ENCODE measurements at regions not wholly inside any gene's neighbourhood (a gene's known extent, or its start where the extent isn't known, plus 50 kb on each side); places are given as distances from the start of the nearest gene placed in this dataset.
"Not testable (repeated sequence)": the region's sequence is repeated elsewhere in the genome, so short reads cannot be mapped to it uniquely, and the experiment has no call there.

GRCh38 chr1:188166654-188167053 is 1337.9 kb downstream of the PLA2G4A start:
- Mint-ChIP-seq H3K36me3 (ENCODE audit: low read depth) (no peaks in the 10 kb centered on the region), H3K4me1 (ENCODE audit: low read depth) (no peaks in the 10 kb centered on the region), H3K27ac (ENCODE audit: unreplicated experiment) (no peak overlapping the region), H3K9me3 (ENCODE audit: low read depth) (no peaks in the 10 kb centered on the region), H3K4me3 (ENCODE audit: unreplicated experiment) (no peak overlapping the region), H3K27me3 (ENCODE audit: low read depth) (peaks cover 3% of the 10 kb centered on the region)
- no peak for TF ChIP-seq CTCF (IDR thresholded peaks at IDR 0.05)
- DNase-seq (ENCODE audit: low spot score), result no peak

GRCh38 chr1:188169971-188170370 is 1341.2 kb downstream of the PLA2G4A start:
- no peak for DNase-seq (ENCODE audit: low spot score)
- Mint-ChIP-seq H3K36me3 (ENCODE audit: low read depth) (no peaks in the 10 kb centered on the region), H3K27ac (ENCODE audit: unreplicated experiment) (no peak overlapping the region), H3K9me3 (ENCODE audit: low read depth) (no peaks in the 10 kb centered on the region), H3K4me3 (ENCODE audit: unreplicated experiment) (no peak overlapping the region), H3K27me3 (ENCODE audit: low read depth) (peaks cover 3% of the 10 kb centered on the region), H3K4me1 (ENCODE audit: low read depth) (no peaks in the 10 kb centered on the region)
- TF ChIP-seq CTCF (IDR thresholded peaks at IDR 0.05), result no peak

- Mint-ChIP-seq H3K9me3 (ENCODE audit: low read depth) (no peaks in the 10 kb centered on the region), H3K4me3 (ENCODE audit: unreplicated experiment) (no peak overlapping the region), H3K4me1 (ENCODE audit: low read depth) (no peaks in the 10 kb centered on the region), H3K27ac (ENCODE audit: unreplicated experiment) (no peak overlapping the region), H3K36me3 (ENCODE audit: low read depth) (no peaks in the 10 kb centered on the region), H3K27me3 (ENCODE audit: low read depth) (peaks cover 3% of the 10 kb centered on the region)
- DNase-seq (ENCODE audit: low spot score), result no peak
- TF ChIP-seq CTCF (IDR thresholded peaks at IDR 0.05), result no peak
Measured at GRCh38 chr1:188170411-188170810, 1341.7 kb downstream of the PLA2G4A start.

GRCh38 chr1:188170935-188171334 is 1342.2 kb downstream of the PLA2G4A start:
- DNase-seq (ENCODE audit: low spot score), result no peak
- Mint-ChIP-seq H3K9me3 (ENCODE audit: low read depth) (no peaks in the 10 kb centered on the region), H3K27me3 (ENCODE audit: low read depth) (peaks cover 3% of the 10 kb centered on the region), H3K4me3 (ENCODE audit: unreplicated experiment) (no peak overlapping the region), H3K36me3 (ENCODE audit: low read depth) (no peaks in the 10 kb centered on the region), H3K4me1 (ENCODE audit: low read depth) (no peaks in the 10 kb centered on the region), H3K27ac (ENCODE audit: unreplicated experiment) (no peak overlapping the region)
- TF ChIP-seq CTCF (IDR thresholded peaks at IDR 0.05), result no peak

- not testable (repeated sequence) for H3K27me3 Mint-ChIP-seq (ENCODE audit: low read depth); H3K27ac Mint-ChIP-seq (ENCODE audit: unreplicated experiment); H3K4me1 Mint-ChIP-seq (ENCODE audit: low read depth); H3K36me3 Mint-ChIP-seq (ENCODE audit: low read depth); DNase-seq (ENCODE audit: low spot score); H3K4me3 Mint-ChIP-seq (ENCODE audit: unreplicated experiment); H3K9me3 Mint-ChIP-seq (ENCODE audit: low read depth)
Measured at GRCh38 chr1:188182063-188182462, 1353.3 kb downstream of the PLA2G4A start.

GRCh38 chr1:188188317-188188716 is 1359.6 kb downstream of the PLA2G4A start:
- no peak for DNase-seq (ENCODE audit: low spot score)
- no peak for TF ChIP-seq CTCF (IDR thresholded peaks at IDR 0.05)
- Mint-ChIP-seq H3K36me3 (ENCODE audit: low read depth) (no peaks in the 10 kb centered on the region), H3K4me3 (ENCODE audit: unreplicated experiment) (no peak overlapping the region), H3K4me1 (ENCODE audit: low read depth) (no peaks in the 10 kb centered on the region), H3K27ac (ENCODE audit: unreplicated experiment) (no peak overlapping the region), H3K27me3 (ENCODE audit: low read depth) (no peaks in the 10 kb centered on the region), H3K9me3 (ENCODE audit: low read depth) (peaks cover 9% of the 10 kb centered on the region)

Data from chondrocyte (in vitro differentiated cells).